ENCODE measurements at regions not wholly inside any gene's neighbourhood (a gene's known extent, or its start where the extent isn't known, plus 50 kb on each side); places are given as distances from the start of the nearest gene placed in this dataset.

- Histone ChIP-seq H4K8ac (replicated peaks; ENCODE audit: insufficient read length, low read depth, low read length) (no peak overlapping the region), H3K14ac (ENCODE audit: insufficient read depth, low read length) (no peak overlapping the region; the same call in 1 of the 2 replicates), H3K9me3 (ENCODE audit: control insufficient read depth, low read depth, low read length) (no peaks in the 10 kb centered on the region), H3K9ac (ENCODE audit: extremely low read depth, insufficient read length, low read length) (no peak overlapping the region), H3K23ac (ENCODE audit: insufficient read length, low read depth, low read length) (no peak overlapping the region), H4K20me1 (ENCODE audit: control insufficient read depth, insufficient read depth, insufficient read length) (no peaks in the 10 kb centered on the region), H3K4me2 (ENCODE audit: insufficient read depth, insufficient read length, low read length) (no peak overlapping the region), H3K79me1 (ENCODE audit: insufficient read depth, low read depth, low read length, poor library complexity, severe bottlenecking) (no peaks in the 10 kb centered on the region), H3K23me2 (ENCODE audit: insufficient read length, low read depth, low read length, poor library complexity, severe bottlenecking) (no peaks in the 10 kb centered on the region), H2BK5ac (ENCODE audit: insufficient read length, low read length) (no peak overlapping the region), H2BK15ac (ENCODE audit: low read depth, low read length) (no peak overlapping the region), H3K27ac (ENCODE audit: insufficient read length, low read depth, low read length) (no peak overlapping the region), H2BK20ac (ENCODE audit: low read depth, low read length, poor library complexity, severe bottlenecking) (no peak overlapping the region), H2AFZ (ENCODE audit: low read length) (no peak overlapping the region), H2BK120ac (ENCODE audit: low read depth, low read length, poor library complexity, severe bottlenecking) (no peak overlapping the region), H2AK5ac (ENCODE audit: insufficient read length, low read length) (no peak overlapping the region), H3K27me3 (ENCODE audit: insufficient read depth, low read length) (no peaks in the 10 kb centered on the region), H3K56ac (ENCODE audit: insufficient read length, low read depth, low read length) (no peak overlapping the region), H3K4me1 (ENCODE audit: insufficient read depth, low read length) (no peaks in the 10 kb centered on the region), H4K5ac (ENCODE audit: insufficient read length, low read depth, low read length) (no peak overlapping the region), H3K4ac (ENCODE audit: low read depth, low read length) (no peak overlapping the region), H3T11ph (ENCODE audit: low read length) (no peak overlapping the region), H4K91ac (ENCODE audit: insufficient read length, low read depth, low read length) (no peak overlapping the region), H3K79me2 (ENCODE audit: insufficient read depth, low read length) (no peaks in the 10 kb centered on the region), H3K18ac (ENCODE audit: insufficient read length, low read depth, low read length) (no peak overlapping the region), H2BK12ac (ENCODE audit: insufficient read length, low read depth, low read length) (no peak overlapping the region)
- H3K9me3 Mint-ChIP-seq = peaks cover 0 to under 1% of the 10 kb centered on the region in 2 experiments; a peak in 2 of 5 replicates
- peaks cover 12 to 14% of the 10 kb centered on the region in 2 experiments for H3K4me1 Mint-ChIP-seq
- no CpG with 5 or more reads among the region's 10 CpGs for WGBS (ENCODE audit: extremely low coverage, insufficient read length, low lambda C conversion rate)
- no peaks in the 10 kb centered on the region; a peak in 2 of 7 replicates for H3K36me3 Mint-ChIP-seq (ENCODE audit: insufficient read depth in 1 of 3, low read depth in 3 of 3)
- no peak for TF ChIP-seq CTCF (conservative IDR thresholded peaks at IDR 0.05)
- peak overlapping the region in 1 of 3 experiments; percentile 26; a peak in 3 of 7 replicates for H3K27ac Mint-ChIP-seq
- H3K4me3 Mint-ChIP-seq = no peak overlapping the region
- H3K27me3 Mint-ChIP-seq (ENCODE audit: low read depth) = no peaks in the 10 kb centered on the region; the same call in 1 of the 2 replicates
- DNase-seq = no peak
These were observed 65.2 kb downstream of the PSMG1 start for GRCh38 chr21:39118061-39118460.
